HS-5 (cell line): ENCODE measurements at regions not wholly inside any gene's neighbourhood (a gene's known extent, or its start where the extent isn't known, plus 50 kb on each side); places are given as distances from the start of the nearest gene placed in this dataset.
"Not testable (repeated sequence)": the region's sequence is repeated elsewhere in the genome, so short reads cannot be mapped to it uniquely, and the experiment has no call there.

Source experiments
- DNase-seq: peaks from one replicate; pipeline ENCODE4 v3.0.0-alpha.2; 2012; ENCODE audit warnings: low read depth

DNA sequence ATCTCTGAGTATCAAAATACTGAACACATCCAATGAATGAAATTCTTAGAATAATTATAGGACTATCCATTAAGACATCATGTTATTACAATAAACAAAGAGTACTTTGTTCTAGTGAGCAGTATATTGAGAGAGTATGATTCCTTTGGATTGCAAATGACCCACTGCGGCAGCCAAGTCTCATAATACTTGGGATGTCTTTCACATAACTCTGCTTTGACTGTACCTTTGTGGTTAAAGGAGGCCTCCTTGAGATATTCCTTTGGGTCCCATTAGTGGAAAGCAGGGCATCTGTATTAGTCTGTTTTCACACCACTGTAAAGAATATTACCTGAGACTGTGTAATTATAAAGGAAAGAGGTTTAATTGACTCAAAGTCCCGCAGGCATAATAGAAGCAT, 593.8 kb downstream of the TRHDE start:
- no peak for DNase-seq

GRCh38 chr12:72869024-72869423, 596.9 kb downstream of the TRHDE start:
- DNase-seq = no peak

GRCh38 chr12:72872238-72872887, 600.2 kb downstream of the TRHDE start:
- DNase-seq = no peak

- no peak for DNase-seq
Measured at GRCh38 chr12:72872996-72873395, 600.8 kb downstream of the TRHDE start.

GRCh38 chr12:72876092-72876491, 603.9 kb downstream of the TRHDE start:
- no peak for DNase-seq

- DNase-seq = no peak
Measured at GRCh38 chr12:72888693-72889092, 616.5 kb downstream of the TRHDE start.

GRCh38 chr12:72889791-72890190, 617.6 kb downstream of the TRHDE start:
- DNase-seq = no peak

GRCh38 chr12:72901685-72902084, 629.5 kb downstream of the TRHDE start:
- DNase-seq = no peak

GRCh38 chr12:72925716-72926115, 653.5 kb downstream of the TRHDE start:
- DNase-seq = no peak

DNA sequence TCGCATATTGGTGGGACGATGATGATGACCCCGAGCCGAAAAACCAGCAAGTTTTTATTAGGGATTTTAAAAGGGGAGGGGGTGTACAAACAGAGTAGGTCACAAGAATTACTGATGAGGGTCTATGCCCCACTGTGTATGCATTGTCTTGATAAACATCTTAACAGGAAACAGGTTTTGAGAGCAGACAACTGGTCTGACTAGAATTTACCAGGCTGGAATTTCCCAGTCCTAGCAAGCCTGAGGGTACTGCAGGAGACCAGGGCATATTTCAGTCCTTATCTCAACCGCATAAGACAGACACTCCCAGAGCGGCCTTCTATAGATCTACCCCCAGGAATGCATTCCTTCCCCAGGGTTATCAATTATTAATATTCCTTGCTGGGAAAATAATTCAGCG, 659.7 kb downstream of the TRHDE start:
- DNase-seq = not testable (repeated sequence)

DNA sequence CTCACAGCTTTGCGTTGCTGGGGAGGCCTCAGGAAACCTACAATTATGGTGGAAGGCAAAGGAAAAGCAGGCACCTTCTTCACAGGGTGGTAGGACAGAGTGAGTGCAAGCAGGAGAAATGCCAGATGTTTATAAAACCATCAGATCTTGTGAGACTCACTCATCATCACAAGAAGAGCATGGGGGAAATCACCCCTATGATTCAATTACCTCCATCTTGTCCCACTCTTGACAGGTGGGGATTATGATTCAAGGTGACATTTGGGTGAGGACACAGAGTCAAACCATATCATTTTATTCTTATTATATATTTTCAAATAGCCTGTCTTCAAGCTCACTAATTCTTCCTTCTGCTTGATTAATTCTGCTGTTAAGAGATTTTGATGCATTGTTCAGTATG, 665.3 kb downstream of the TRHDE start:
- no peak for DNase-seq

DNA sequence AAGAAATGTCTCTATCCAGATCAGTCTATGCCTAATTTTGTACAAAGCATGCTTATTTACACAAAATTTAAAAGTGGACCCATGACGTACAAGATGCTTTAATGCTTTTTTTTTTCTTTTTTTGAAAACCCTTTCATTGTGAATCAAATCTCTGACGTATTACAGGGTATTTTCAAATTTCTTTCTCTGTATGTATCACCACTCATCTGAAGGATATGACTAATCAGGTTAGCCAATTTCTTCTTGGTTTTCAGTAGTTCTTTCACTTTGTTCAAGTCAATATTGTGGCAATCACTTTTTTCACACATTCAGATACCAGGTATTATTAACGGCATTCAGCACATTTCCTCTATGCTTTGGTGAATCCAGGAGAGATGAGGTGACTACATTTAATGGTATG, 685.3 kb downstream of the TRHDE start:
- peak; percentile 44 for DNase-seq

DNA sequence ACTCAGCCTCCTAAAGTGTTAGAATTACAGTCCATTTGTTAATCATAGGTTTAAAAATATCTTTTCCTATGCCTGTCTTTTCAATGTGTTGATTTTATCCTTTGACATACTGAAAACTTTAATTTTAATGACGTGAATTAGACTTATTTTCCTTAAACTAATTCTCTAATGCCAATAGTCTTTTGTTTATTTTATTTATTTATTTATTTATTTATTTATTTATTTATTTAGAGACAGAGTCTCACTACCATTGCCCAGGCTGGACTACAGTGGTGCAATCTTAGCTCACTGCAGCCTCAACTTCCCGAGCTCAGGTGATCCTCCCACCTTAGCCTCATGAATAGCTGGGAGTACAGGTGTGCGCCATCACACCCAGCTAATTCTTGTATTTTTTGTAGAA, 694.5 kb downstream of the TRHDE start:
- no peak for DNase-seq

DNA sequence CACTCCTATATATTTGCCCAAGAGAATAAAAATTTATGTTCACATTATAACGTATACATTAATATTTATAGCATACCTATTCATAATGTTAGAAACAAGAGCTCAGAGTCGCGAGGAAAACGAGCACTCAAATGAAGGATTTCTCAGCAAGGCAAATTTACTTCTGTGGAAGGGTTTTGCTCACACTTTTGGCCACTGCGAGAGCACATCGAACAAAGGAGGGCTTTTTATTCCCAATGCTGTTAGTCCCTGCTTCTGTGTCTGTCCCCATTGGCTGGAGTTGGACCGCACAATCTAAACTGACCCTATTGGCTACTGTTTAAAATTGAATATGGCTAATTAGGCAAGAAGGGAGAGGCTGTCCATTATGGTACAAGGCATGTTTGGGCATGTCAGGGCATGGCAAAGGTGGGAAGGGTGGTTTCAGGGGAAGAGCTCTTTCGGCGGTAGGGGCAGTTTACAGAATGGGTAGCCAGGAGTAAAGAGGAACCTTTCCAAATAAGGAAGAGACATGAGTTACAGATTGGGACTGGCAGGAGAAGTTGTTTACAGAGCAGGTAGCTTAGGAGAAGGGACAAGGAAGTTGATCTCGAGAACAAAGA, 702.9 kb downstream of the TRHDE start:
- no peak for DNase-seq

DNA sequence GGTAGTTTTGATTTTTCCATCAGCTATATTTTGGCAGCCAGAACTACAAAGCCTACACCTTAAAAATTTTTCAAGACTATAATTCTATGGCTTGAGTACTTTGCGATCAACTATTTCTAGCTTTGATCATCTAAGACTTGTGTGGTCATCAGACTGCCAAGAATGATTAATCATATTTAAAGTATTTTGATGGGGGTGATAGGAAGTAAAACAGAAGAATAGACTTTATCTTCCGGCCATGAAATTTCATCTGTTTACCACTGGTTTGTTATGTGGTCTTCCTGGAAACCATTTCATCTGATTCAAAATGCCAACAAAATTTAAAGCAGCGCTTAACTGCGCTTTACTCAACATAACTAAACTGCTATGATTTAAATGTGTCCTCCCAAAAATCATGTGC, 706.8 kb downstream of the TRHDE start:
- no peak for DNase-seq

- DNase-seq = no peak
Measured at GRCh38 chr12:72982356-72982755, 710.2 kb downstream of the TRHDE start.

DNA sequence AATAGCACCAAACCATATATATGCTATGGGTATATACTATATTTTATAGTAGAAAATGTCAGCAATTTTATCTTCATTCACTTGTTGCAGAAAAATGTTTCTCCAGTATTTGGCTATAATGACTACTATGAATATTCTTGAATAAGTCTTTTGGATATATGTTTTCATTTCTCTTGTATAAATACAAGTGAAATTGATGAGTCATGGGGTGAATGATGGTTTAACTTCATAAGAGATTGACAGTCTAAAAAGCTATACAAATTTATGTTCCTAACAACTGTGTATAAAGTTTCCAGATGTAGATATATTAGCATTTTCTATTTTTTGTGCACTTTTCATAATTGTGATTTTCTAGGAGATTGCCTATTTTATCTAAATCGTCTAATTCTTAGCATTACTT, 714.8 kb downstream of the TRHDE start:
- no peak for DNase-seq

- no peak for DNase-seq
Measured at GRCh38 chr12:72989458-72989947, 717.3 kb downstream of the TRHDE start.

GRCh38 chr12:72995029-72995428, 722.9 kb downstream of the TRHDE start:
- not testable (repeated sequence) for DNase-seq

GRCh38 chr12:72995616-72996015, 723.4 kb downstream of the TRHDE start:
- DNase-seq = no peak

GRCh38 chr12:73001806-73002205, 729.6 kb downstream of the TRHDE start:
- DNase-seq = not testable (repeated sequence)

DNA sequence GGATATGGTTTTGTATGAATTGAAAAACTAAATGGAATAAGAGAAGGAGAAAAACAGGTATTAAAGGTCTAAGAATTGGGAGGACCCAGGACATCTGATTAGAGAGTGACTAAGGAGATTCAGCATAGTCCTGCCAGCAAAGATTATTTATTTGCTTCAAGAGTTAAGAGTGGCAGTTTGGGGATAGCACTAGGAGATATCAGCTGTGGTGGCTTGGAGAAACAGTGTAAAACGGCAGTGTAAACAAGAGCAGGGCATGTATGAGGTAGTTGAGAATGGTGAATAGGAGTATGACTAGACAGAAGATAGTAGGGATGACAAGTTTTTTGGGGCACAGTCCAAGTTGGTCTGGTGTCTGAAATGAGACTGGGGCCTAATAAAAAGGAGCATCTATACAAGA, 730.3 kb downstream of the TRHDE start:
- not testable (repeated sequence) for DNase-seq

GRCh38 chr12:73009138-73009834, 737.1 kb downstream of the TRHDE start:
- not testable (repeated sequence) for DNase-seq
